Stimulated activated CD8-positive, alpha-beta memory T cell treated with anti-CD3 and anti-CD28 coated beads, Interleukin-2, amount 100 ng/mL, for 48 hours (primary cell): ENCODE measurements at regions not wholly inside any gene's neighbourhood (a gene's known extent, or its start where the extent isn't known, plus 50 kb on each side); places are given as distances from the start of the nearest gene placed in this dataset.
"Not testable (repeated sequence)": the region's sequence is repeated elsewhere in the genome, so short reads cannot be mapped to it uniquely, and the experiment has no call there.

Experiments
- DNase-seq, 2 donors: peaks; one replicate each; pipeline ENCODE4 v3.0.0-alpha.2; 2020; ENCODE audit warnings: low read depth in 2 of 2

DNA sequence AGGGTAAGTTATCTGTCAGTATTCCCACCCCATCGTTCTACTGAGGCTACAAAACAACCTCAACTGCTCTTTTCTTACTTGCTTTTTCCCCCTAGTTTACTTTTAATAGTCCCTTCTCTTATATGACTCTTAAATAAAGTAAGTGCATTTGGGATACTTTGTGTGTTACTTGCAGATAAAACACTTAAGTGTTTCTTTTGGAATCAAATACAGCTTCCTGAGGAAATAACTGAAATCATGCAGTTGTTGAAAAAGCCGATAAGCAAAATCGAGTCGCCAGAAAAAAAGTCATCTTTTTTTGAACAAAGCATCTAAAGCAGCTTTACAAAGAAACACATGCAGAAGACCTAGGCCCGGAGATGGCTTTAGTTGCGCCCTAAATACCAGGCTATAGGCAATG is 53.5 kb upstream of the EPB41L4A start:
- DNase-seq: no peak

DNA sequence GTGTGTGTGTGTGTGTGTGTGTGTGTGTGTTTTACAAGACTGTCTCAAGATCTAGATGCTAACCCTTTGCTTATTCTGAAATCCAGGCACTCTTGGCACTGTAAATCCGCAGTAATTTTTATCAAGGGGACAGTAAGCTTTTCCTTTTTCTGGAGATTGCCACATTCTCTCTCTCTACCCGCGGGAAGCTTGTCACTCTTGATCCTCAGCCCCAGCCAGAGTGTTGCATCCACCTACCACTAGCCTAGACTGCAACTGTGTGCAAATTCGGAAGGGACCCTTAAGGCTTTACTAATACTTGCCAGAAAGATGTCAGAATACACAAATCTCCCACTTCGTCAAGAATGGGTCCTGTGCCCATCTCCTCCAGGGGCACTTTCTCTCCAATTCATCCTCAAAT is 54.9 kb upstream of the EPB41L4A start:
- no peak for DNase-seq

DNA sequence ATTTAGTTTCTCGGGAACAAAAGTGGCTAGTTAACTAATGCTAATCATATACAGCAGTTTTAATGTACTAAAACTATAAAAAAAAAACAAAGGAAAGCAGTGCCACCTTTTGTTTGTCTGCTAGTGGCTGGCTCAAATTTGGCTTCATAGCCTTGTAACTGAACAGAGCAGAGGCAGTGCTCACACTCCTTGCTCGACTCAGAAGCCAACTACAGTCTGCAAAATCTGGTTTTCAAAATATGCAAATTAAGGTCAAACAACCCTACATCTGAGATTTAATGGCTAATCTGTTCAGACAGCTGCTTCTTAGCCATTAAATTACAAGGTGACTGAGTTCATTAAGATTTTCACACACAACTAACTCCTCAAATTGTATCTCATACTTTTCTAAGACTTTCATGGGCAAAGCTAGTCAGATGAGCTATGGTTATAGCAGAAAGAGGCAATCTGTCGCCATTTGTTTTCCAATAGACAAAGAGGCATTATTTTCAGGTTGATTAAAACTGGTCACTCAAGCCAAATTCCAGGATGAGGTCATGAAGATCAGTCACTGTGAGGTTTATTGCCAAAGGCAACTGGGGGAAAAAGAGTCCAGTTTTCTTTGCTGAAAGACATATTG is 56.8 kb upstream of the EPB41L4A start:
- no peak for DNase-seq

DNA sequence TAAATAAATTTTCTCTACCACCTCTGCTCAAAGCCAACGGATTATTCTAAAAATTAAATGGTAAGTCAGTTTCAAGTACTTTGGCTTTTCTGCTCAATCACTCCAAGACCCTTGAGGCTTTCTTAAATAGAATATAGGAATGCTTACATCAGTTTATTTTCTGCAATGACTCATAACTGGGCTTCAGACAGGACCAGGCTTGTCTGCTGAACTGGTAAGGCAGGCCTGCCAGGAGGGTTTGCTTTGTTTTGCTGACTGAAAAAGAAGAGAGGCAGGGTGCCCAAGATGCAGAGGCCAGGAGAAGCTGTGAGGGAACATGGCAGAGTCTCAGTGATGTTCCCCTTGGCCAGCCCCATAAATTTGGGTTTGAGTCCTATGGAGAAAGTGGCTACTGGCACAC is 60.3 kb upstream of the EPB41L4A start:
- no peak for DNase-seq

DNA sequence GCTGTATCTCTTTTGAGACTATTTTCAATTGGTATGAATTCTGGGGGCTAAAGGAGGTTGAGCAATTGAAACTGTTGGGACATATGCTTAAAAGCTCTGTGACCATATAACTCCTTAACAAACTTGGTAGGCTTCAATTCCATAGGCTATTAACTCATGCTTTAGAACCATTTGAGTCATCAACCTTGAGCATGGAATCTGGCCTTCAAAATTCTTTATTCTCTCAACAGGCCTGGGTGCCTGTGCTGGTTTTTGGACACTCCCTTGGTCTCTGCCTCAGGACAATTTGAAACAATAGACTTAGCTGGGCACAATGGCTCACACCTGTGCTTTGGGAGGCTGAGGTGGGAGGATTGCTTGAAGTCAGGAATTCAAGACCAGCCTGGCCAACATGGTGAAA is 61.4 kb upstream of the EPB41L4A start:
- no peak for DNase-seq

DNA sequence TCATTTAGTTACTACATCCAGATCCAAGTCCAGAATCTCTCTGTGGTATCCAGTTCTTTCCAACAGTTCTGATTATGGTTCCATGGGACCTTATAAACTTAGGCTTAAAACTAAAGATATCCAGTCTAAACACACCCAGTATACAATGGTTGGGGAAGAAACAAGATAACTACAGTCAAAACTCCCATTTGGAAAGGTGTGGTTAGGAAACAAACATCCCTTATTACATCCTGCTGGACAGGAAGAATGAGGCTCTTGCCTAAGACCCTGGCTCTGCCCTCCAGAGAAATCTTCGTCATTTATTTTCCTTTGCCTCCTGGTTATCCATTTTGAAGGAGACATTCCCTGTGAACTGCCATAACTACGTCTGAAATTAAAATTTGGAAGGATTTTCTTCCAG is 64.6 kb upstream of the EPB41L4A start:
- DNase-seq: no peak

DNA sequence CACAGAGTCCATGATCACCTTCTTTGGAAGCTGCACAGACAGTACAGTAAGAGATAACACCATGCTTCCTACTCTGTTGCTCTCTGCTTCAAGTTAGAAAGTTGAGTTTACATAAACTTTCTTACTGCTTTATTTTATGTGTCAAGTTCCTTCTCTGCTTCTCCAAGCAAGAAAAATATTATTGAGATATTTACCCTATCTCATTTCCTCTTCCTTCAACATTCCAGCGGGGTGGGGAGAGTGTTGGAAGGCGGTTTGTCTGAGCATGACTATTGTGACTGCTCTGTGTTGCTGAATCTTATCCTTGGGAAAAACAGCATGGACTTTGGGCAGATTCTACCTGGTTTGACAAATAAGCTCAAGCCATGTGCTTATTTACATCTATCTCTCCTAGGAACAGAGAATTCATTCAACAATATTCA is 66.9 kb upstream of the EPB41L4A start:
- no peak for DNase-seq

DNA sequence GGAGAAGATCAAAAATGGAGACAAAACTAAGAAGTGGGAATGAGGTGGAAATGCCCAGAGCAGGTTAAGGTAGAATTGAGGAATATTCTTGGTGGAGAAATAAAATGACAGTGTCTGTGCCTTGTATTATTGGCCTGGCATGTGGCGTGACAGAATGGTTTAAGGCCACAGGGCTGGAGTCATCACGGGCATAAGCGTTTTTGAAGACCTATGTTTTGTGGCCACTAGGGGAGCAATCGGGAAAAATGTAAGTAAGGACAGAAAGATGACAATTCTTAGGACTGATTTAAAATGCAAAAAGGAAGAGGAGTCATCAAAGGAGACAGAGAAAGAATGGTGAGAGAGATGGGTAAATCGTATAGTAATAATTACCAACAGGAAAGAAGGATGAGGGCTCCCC is 72.2 kb upstream of the EPB41L4A start:
- DNase-seq: no peak

DNA sequence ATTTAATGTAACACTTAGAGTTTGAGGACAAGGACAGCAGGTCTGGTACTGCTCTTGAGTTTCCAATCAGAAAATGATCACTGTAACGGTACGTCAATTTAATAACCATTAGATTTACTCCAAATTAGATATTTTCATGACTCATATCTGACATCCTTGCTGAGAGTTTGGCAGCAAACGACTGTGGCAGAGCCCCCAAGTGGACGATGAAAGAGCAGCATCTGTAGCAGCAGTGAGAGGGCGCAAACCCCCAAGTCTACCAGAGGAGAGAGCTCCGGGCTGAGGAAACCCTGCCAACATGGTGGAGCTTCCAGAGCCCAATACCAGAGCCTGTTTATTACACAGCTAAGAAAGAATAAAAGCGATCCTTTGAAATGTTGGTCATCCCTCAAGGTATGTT is 73.2 kb upstream of the EPB41L4A start:
- peak; percentile 3 to 7 for DNase-seq

DNA sequence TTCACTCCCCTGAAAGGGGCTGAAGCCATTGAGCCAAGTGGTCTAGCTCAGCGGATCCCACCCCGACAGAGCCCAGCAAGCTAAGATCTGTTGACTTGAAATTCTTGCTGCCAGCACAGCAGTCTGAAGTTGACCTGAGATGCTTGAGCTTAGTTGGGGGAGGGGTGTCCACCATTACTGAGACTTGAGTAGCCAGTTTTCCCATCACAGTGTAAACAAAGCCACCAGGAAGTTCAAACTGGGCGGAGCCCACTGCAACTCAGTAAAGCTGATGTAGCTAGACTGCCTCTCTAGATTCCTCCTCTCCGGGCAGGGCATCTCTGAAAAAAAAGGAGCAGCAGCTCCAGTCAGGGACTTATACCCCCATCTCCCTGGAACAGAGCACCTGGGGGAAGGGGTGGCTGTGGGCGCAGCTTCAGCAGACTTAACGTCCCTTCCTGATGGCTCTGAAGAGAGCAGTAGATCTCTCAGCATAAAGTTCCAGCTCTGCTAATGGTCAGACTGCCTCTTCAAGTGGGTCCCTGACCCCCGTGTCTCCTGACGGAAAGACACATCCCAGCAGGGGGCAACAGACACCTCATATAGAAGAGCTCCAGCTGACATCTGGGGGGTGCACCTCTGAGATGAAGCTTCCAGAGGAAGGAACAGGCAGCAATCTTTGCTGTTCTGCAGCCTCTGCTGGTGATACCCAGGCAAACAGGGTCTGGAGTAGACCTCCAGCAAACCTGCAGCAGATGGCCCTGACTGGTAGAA is 84.8 kb upstream of the EPB41L4A start:
- not testable (repeated sequence) for DNase-seq

DNA sequence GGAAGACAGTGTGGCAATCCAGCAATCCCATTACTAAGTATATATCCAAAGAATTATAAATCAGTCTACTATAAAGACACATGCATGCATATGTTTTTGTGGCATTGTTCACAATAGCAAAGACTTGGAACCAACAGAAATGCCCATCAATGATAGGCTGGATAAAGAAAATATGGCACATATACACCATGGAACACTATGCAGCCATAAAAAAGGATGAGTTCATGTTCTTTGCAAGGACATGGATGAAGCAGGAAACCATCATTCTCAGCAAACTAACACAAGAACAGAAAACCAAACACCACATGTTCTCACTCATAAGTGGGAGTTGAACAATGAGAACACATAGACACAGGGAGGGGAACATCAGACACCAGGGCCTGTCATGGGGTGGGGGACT is 90.0 kb upstream of the EPB41L4A start:
- not testable (repeated sequence) for DNase-seq

DNA sequence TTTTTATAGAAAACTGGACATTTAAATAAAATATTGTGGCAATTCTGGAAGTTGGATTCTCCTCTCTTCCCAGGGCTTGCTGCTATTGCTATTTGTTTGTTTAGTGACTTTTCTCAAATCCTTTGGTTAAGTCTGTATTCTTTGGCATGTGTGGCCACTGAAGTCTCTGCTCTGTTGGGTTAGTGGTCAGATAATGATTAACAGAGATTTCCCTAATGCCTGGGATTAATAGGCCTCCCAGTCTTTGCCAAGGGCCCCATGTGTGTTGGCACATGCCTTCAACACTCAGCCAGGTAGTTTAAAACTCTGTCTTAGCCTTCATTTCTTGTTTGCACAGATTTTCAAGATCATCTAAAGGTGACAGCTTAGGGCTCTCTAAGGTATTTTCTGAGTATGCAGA is 92.8 kb upstream of the EPB41L4A start:
- no peak for DNase-seq

DNA sequence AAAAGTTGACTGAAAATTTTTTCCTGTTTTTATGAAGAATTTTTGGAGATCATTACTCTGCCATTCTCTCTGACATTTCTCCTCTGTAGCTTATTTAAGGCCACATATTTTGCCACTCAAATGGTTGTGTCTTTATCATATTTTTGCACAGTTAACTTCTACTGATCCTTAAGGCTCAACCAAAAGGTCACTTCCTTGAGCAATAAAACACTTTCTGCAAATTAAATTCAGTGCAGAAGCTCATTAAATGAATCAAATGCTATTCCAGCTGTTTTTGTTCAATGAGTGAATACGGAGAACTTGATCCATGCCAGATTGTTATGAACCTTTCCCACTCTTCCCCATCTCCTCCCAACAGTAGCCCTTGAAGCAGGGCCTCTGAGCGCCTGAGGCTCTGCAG is 93.8 kb upstream of the EPB41L4A start:
- no peak for DNase-seq

DNA sequence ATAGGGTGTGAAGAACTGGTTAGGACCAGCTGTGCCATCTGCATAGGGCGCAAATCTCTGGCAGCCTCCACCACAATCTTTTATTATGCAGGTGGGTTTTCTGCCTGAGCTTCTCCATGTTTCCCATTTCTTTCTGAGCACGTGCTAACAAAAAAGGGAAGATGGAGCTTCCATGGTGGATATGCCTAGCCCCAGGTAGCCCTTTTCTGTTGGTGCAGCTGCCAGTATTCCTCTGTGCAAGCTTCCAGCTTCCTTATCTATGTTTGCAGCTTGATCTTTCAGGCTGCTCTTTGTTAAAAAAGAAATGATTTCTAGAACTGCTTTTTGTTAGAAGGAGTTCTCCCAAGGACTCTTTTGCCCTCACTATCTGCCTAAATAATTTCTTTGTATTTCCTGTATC is 95.0 kb upstream of the EPB41L4A start:
- DNase-seq: no peak

DNA sequence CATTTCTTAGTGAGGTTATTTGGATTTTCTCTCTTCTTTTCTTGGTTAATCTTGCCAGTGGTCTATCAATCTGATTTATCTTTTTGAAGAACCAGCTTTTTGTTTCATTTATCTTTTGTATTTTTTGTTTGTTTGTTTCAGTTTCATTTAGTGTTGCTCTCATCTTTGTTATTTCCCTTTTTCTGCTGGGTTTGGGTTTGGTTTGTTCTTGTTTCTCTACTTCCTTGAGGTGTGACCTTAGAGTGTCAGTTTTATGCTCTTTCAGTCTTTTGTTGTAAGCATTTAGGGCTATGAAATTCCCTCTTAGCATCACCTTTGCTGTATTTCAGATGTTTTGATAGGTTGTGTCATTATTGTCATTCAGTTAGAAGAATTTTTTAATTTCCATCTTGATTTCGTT is 101.4 kb upstream of the EPB41L4A start:
- not testable (repeated sequence) for DNase-seq

DNA sequence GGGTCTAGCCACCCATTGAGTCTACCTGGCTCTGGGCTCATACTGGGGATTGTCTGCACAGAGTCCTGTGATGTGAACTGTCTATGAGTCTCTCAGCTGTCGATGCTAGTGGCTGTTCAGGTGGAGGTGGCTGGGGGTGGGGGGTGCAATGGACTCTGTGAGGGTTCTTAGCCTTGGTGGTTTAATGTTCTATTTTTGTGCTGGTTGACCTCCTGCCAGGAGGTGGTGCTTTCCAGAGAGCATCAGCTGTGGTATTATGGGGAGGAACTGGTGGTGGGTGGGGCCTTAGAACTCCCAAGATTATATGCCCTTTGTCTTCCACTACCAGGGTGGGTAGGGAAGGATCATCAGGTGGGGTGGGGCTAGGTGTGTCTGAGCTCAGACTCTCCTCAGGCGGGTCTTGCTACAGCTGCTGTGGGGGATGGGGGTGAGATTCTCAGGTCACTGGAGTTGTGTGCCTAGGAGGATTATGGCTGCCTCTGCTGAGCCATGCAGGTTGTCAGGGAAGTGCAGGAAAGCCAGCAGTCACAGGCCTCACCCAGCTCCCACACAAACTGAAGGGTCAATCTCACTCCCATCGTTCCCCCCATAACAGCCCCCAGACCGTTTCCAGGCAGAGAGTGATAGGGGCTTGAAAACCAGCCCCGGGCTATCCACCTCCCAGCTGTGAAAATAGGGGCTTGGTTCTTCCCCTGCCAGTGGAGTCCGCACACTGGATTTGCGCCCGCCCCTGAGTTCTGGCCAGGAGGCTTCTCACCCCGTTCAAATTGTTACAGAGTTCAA is 104.0 kb upstream of the EPB41L4A start:
- DNase-seq: not testable (repeated sequence)

DNA sequence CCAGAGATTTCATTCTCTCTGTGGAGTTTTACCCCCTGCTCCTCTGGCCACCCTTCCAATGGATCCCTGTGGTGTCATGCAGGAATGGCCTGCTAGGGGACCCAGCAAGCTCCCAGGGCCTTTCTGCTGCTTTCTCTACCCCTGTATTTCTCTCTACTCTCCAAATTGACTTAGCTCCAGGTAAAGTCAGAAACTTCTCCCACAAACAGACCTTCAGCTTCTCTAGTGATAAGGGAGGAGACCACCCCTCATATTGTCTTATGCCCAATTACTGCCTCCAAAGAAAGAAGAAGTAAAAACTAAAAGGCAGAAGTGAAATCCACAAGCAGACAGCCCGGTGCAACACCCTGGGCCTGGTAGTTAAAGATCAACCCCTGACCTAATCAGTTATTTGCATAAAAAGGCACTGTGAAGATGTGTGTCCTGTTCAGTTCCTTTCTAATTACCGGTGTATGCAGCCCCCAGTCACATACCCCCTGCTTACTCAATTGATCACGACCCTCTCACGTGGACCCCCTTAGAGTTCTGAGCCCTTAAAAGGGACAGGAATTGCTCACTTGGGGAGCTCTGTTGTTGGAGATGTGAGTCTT is 104.7 kb upstream of the EPB41L4A start:
- not testable (repeated sequence) for DNase-seq

DNA sequence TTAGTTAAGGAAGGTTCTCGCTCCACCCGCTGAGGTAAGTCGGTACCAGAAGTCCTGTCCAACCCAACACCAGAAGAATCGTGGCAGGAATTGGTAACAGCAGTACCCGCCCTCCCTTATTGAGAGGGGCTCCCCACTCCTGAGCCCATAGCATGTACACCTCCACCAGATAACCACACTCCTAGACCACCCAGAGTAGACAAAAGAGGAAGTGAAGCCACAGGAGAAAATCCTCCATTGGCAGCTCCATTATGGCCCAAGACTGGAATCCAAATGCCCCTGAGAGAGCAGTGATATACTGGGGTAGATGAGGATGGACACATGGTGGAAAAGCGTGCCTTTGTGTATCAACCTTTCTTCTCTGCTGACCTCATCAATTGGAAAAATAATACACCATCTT is 106.1 kb upstream of the EPB41L4A start:
- no peak for DNase-seq

DNA sequence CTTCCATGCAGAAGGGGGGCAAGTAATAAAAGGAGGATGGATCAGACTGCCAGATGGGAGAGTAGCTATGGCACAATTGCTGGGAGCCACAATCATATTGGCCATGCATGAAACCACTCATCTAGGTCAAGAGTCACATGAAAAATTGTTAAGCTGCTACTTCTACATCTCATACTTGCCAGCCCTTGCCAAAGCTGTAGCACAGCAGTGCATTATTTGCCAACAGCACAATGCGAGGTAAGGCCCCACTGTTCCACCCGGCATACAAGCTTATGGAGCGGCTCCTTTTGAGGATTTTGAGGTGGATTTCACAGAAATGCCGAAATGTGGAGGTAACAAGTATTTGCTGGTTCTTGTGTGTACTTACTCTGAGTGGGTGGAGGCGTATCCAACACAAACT is 109.9 kb upstream of the EPB41L4A start:
- no peak for DNase-seq

DNA sequence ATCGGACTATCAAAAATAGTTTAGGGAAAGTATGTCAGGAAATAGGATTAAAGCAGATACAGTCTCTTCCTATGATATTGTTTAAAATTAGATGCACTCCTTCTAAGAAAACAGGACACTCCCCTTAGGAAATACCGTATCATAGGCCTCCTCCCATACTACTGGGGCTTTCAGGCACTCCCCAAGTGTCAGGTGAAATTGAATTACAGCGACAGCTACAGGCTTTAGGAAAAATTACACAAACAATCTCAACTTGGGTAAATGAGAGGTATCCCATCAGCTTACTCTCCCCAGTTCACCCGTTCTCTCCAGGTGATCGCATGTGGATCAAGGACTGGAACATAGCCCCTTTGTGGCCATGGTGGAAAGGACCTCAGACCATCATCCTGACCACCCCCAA is 110.4 kb upstream of the EPB41L4A start:
- no peak for DNase-seq

DNA sequence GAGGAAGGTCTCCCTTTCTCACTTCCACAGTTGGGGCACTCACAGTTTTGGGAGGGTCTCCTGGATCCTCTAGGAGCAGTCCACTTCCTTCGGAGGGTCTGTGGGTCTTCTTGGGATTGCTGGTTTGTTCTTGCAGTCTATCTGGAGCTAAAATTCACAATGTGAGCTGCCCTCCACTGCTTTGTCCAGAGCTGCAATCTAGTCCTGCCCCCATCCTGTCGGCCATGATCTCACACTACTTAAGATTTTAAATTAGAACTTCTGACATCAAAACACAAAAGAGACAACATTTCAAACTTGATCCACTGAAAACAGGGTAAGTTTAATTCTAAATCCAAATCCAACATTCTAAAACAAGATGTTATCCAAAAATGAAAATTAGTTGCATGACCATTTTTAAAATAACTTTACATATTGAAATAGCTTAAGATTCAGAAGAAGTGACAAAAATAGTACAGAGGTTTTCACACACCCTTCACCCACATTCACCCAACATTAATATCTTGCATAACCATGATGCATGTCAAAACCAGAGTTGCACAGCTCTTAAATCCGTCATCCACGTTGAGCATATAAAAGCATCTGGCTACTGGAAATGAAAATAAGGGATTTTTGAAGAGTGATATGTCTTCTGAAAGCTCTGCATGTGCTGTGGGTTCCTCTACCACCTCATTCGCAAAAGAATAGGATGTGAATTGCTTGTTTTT is 113.7 kb upstream of the EPB41L4A start:
- no peak for DNase-seq

DNA sequence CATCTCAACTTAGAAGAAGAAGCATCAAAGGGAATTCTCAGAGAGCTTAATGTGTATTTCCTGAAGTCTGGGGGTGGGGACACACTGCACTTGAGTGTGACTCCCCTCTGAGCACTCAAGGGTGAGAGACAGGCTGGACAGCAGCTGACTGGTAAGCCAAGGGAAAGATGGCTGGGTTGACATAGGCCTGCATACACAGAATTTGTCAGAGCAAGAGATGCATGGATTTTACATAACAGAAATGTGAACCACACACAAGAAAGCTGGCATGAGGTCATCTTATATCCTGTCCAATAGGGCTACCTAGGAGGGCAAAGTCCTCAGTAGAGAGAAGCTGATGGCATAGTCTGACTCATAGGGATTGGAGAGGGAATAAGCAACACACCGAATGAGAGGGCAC is 114.3 kb upstream of the EPB41L4A start:
- no peak for DNase-seq
